CD4-positive, alpha-beta T cell treated with Interleukin-6 for 4 hours (primary cell): ENCODE measurements at regions not wholly inside any gene's neighbourhood (a gene's known extent, or its start where the extent isn't known, plus 50 kb on each side); places are given as distances from the start of the nearest gene placed in this dataset.
"Not testable (repeated sequence)": the region's sequence is repeated elsewhere in the genome, so short reads cannot be mapped to it uniquely, and the experiment has no call there.

Experiments
- DNase-seq: peaks from one replicate; pipeline ENCODE4 v3.0.0-alpha.2; 2020; ENCODE audit warnings: mixed read lengths

DNA sequence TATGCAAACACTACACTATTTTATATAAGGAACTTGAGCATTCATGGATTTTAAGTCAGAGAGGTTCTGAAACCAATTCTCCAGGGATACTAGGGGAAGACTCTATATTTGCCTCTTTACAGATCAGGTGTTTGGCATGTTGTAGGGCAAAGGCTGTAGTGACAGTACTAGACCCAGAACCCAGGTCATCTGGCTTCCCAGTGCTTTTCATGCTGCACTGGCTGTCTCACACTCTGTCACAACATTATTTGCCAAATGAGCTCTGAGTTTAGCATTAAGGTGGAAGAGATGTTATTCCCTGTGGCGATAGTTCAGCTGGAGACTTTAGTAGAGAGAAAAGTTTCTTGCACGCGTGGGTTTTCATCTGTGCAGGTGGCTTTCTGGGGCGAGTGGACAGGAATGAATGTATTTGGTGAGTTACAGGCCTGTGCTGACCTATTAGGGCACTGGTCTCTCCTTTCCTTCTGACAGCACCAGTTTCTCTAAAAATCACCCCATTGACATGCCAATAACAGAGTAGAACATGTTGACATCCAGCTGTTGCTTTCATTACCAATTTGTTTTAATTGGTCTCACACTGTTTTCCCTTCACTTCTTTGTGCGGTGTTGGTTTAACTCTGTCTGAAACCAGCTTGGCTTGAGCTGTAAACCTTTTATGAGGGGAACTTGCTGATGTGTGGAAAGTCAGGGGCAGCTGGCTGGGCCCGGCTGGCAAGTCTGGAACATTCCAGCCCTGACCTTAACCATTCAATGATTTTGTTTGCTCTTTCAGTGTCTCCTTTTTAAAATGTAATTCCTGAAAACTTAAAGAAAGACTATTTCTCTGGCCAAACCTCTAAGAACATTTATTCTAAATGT is 643.0 kb upstream of the FAM98A start:
- DNase-seq = no peak

DNA sequence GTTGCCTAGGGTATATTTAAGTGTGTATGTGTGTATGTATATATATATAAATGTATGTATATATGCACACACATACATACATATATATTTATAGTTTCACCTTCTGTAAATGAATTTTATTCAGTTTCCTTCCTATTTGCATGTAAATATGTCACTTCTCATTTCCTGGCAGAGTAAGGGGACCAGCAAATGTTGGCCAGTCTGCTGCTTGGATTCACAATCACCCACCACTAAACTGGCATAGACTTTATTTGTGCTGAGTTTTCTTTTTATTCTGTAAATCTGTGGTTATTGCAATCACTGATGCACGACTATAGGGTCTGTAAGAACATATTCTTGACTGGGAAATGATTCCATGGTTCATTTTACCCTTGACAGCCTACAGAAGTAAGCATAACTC is 640.4 kb upstream of the FAM98A start:
- no peak for DNase-seq

DNA sequence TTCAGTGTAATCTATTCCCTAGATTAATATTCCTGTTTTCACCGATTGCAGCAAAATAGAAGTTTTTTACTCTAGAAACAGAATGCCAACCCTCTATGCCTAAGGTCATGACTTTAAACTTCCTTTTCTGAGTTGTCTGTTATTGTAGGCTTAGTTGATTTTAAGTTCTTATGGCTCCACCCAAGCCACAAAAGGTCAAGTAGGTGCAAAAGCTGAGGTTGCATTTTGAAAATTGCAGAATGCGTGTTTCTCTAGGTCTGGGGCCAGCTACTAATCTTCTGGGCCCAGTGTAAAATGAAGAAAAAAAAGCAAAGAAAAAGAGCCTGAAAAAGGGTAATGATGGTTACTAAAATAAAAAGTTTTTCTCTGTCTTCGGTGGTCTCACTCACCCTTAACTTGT is 635.7 kb upstream of the FAM98A start:
- DNase-seq = no peak

DNA sequence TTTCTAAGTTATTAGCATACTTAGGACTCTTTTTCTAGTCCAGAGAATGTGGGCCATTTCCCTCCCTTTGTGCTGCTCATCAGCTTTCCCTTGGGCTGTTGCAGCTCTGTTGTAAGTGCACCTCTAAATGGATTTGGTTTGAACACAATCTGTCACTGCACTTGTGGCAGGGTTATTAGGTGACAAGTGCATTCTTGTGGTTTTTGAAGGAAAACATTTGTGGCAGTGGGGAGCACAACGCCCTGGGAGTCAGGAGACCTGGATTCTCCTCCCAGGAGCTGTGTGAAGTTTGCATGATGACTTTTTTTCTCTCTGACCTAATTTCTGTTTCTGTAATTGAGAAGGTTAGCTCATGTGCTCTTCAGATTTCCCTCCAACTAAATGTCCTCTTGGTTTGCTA is 630.9 kb upstream of the FAM98A start:
- DNase-seq = no peak

DNA sequence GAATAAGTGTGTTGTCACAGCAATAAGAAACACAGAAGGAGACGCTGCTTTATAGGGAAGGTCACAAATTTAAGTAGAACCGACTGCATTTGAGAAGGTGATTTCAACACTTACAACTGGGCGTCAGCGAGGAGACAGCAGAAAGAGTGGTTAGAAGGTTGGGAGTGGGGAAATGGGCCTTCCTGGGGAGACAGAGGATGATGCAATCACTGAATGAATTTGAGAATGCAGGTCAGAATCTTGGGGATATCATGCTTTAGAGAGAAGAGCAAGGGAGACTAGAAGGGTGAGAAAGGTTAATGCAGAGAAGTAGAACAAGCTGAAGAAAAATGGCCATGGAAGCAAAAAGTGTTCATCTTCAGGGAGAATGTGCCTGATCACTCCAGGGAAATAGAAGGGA is 616.1 kb upstream of the FAM98A start:
- no peak for DNase-seq

DNA sequence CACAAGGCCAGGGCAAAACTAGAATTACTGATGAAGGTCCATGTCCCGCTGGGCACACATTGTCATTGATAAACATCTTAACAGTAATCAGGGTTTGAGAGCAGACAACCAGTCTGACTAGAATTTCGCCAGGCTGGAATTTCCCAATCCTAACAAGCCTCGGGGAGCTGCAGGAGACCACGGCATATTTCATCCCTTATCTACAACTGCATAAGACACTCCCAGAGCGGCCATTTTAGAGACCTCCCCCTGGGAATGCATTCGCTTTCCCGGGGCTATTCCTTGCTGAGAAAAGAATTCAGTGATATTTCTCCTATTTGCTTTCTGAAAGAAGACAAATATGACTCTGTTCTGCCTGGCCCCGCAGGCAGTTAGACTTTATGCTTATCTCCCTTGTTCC is 611.3 kb upstream of the FAM98A start:
- DNase-seq = not testable (repeated sequence)

DNA sequence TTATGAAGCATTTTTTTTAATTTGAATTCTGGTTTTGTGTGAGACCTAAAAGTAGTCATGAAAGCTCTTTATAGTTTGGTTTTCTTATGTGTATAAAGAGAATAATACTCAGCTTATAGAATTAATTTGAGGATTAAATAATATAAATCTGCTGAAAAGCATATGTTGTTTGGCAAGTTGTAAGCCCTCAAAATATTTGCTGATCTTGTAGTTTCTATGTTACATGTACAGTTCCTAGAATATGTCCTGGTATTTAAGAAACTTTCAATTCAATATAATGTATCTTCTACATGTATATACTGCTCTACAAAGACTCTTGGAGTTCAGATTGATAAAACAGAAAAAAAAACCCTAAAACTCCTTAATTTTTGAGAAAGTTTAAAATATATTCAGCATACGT is 605.5 kb upstream of the FAM98A start:
- DNase-seq = no peak

DNA sequence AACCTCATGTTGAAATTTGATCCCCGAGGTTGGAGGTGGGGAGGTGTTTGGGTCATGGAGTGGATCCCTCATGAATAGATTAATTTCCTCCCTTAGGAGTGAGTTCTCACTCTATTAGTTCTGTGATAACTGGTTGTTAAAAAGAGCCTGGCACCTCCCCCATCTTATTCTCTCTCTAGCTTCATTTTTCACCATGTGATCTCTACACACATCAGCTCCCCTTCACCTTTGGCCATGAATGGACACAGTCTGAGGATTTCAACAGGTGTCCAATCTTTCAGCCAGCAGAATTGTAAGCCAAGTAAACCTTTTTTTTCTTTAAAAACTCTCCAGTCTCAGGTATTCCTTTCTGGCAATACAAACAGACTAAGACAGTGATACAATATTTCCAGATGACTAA is 602.0 kb upstream of the FAM98A start:
- no peak for DNase-seq

DNA sequence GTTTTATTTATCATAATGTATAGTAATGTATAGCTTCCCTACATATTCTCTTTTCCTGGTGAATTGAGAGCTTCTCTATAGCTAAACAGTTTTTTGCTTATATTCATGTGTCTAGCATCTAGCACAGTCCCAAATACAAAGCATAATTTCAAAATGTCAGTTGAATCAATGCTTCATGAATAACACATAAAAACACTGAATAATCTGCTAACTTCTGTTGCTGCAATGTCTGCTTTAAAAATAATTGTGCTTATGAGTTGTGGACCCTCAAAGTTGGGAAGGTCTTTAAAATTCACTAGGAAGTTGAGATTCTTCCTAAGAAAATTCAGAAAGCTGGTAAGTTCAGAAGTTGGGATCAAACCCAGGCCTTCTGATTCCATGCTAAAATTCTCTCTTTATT is 600.9 kb upstream of the FAM98A start:
- DNase-seq = no peak

DNA sequence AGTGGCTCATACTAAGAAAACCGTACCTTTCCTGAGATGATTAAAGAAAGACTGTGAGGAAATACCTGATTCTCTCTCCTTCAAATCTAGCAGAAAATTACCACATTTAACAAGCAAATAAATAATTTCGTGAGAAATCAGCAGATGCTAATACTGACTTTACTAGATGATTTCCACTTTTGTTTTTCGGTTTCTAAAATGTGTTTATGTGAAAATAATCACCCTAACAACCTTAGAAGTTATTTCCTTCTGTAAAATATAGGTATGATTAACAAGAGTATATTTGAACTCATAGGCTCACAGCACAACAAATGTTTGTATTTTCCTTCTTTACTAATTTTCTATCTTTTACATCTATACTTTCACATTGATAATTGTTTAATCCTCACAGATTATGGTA is 594.1 kb upstream of the FAM98A start:
- no peak for DNase-seq

DNA sequence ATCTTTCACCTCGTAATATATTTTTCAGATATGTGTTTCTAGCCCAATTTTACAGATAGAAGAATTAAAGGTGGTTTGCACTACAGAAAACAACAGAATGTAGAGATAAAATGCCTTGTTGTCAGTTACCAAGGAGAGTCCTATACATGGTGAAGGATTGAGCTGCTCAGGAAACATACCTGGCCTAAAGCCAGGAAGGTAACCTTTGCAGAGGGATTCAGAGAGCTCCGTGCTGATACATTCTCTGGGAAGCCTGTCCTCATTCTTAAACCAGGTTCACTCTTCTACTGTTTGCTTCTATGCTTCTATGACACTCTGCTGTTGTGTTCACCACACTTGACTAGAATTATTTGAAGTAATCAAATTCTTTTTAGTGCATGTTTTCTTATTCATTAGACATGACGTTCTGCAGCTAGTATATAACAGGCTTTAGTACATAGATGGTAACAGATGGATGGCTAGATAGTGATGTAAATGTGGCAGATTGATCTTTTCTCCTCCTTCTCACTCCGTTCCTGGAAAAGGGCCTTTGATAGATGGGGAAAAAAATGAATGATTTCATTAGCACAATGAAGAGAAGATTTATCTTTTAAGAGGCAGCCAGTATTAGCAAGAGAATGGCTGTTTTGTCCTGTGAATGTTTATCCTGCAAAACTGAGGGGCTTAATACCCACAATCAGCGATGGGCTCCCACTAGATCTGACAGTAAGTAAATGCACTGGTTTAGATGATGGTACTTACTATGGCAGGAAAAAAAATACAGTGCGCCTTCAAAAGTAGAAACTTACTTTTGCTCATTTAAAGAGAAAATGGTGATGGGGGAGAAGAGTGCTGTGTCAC is 589.6 kb upstream of the FAM98A start:
- DNase-seq = no peak

DNA sequence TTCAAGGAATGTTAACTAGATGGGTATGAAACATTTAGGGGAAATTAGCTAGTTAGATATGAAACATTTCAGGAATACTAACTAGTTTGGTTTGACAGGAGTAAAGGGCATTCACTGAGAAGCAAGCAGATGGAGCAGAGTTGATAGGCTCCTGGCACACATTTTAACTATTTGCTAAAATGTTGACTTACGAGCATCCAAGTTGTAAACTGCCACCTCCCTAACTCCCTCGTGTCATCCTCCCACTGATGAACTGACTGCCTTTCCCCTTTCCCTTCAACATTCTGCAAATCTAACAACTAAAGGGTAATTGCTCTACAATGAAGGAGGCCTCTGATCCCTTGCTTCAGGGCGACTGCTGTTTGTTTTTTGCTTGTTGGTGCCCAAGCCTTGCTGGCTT is 580.4 kb upstream of the FAM98A start:
- no peak for DNase-seq

DNA sequence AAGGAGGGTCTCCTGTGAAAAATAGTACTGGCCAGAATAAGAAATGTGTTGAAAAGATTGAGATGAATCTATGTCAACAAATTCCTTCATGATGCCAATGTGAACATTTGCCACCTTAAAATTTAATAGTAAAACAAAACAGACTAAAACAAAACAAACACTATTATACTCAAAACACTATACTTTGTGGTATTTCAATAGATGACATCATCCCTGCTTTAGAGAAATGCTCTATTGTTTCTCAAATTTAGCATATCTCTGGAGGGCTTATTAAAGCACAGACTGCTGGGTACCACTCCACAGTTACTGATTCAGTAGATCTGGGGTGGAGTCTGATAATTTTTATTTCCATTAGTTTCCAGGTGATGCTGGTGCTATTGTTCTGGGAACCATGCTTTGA is 579.4 kb upstream of the FAM98A start:
- DNase-seq = no peak

DNA sequence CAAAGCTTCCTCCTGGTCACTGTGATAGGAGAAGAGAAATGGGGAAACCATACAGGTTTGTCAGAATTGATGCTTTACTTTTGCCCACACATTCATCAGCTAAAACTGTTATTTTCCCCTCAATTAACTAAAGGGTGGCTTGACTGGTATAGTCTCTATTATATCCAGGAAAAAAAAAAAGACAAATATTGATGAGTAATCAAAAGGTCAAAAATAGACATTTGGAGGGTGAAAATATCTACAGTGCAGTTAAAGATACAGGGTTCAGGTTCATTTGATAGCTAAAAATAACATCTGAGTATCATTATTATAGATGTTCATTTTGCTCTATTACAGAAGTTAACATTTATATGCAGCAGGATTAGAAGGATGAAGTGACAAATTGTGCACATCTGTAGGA is 577.6 kb upstream of the FAM98A start:
- DNase-seq = no peak

DNA sequence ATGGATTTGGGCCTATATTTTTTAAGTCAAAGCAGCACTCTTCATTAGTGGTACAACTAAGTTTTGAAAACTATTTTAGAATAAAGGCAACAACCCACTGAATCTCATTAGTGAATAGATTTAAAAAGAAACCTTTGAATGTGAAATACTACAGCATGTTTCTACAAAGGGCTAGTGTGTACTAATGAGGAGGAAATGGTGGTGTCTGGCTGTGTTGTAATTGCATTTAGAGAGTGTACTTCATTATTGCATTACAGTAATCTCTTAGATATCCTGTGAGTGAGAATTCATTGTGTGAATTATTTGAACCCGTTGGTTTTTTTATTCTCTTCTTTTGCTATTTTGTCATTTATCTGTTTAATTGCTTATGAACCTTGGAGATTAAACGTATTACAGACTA is 575.4 kb upstream of the FAM98A start:
- DNase-seq = no peak

DNA sequence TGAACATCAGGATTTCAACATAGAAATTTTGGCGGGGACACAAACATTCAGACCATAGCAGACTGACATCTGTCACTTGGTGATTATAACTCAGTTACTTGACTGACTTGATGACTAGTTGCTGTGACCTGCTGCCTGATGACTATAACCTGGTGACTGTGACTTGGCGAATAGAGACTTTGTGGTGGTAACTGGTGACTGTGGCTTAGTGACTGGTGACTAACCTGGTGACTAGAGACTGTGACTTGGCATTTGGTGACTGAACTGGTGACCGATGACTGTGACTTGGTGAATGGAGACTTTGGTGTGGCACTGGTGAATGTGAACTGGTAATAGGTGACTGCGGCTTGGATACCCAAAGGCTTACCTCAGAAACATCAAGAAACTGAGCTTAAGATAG is 563.1 kb upstream of the FAM98A start:
- no peak for DNase-seq

DNA sequence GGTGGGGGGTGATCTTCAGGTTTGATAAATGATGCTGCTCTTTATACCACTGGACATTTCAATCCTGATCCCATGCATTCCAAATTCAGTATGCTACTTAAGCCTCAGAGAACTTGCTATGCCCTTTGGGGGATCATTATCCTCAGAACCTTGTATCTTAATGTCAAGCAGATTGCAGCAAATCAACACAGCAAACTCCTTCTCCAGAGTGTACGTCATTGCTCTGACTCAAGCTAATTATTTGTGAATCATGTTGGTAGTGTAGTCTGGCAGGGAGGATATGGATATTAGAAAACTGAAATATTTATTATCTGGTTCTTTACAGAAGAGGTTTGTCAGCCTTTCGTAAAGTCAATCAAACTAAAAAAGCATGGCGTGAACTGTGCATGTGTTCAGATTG is 562.5 kb upstream of the FAM98A start:
- no peak for DNase-seq

DNA sequence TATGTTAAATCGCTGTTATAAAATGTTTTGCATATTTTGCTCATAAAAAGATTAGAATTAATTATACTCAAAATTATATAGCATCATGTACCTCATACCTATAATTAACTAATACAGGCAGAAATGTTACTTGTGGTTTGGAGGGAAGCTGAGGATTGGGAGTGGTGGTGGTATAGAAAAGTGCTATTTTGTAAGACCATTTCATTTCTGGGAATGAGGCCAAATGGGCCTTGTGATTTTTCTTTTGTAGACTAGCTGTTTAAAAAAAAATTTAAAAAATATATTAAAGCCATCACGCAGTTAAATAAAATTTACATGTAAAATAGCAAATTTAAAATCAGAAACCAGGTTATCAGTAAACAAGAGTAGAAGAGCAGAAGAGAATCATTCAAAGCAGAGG is 560.8 kb upstream of the FAM98A start:
- DNase-seq = no peak

DNA sequence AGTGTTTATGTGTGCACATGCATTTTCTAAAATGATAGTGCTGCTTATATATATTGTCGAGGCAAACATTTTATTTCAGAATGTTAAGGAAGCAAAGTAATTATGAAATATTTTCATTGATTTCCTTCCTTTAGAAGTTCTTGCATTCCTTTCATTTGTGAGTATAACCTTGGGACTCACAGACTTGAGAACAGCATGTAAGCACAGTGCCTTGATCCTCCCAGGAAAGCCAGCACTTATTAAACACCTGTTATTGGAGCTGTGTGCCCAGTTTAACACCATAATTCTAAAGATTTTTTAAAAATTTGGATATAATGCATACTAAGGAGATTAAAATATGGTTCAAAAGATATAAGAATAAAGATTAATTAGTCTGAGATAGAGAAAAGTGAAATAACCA is 554.4 kb upstream of the FAM98A start:
- DNase-seq = no peak

DNA sequence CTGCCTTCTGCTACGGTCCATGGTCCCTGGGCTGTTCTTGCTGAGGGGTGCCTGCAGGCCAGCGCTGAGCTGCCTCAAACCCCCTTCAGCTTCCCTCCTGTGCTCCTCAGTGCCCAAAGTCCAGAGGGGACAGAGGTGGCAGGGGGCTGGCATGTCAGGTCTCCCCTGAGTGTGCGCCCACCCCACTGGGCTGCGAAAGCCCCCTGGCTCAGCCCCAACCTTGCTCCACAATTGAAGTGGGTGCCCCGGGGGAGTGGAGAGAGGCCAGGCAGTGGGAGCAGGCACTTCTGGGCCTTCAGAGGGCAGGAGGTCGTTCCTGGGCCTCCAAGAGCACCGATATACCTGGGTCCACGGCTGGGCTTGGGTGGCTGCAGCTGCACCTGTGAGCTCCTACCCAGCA is 548.7 kb upstream of the FAM98A start:
- DNase-seq = no peak

DNA sequence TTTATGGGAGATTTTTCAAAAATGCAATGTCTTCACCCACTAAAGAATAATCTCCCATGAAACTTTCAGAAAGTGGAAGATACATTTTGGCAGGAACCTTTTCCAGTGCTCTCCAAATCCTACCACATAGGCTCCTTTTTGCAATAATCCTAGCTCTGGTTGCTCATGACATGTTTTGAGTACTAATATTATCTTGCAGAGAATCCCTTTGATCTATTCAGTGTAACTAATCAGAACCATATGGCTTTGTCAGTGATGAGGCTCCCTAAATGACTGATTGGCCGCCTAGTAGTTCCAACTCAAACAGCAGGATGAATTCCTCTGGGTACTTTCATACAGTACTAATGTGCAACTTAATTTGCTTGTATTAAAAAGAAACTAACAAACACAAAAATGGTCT is 544.0 kb upstream of the FAM98A start:
- DNase-seq = no peak

DNA sequence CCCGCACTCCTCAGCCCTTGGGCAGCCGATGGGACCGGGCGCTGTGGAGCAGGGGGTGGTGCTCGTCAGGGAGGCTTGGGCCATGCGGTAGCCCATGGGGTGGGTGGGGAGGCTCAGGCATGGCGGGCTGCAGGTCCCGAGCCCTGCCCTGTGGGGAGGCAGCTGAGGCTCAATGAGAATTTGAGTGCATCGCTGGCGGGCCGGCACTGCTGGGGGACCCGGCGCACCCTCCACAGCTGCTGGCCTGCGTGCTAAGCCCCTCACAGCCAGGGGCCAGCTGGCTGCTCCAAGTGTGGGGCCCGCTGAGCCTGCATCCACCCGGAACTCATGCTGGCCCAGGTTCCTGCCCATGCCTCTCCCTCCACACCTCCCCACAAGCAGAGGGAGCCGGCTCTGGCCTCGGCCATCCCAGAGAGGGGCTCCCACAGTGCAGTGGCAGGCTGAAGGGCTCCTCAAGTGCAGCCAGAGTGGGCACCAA is 543.5 kb upstream of the FAM98A start:
- not testable (repeated sequence) for DNase-seq

DNA sequence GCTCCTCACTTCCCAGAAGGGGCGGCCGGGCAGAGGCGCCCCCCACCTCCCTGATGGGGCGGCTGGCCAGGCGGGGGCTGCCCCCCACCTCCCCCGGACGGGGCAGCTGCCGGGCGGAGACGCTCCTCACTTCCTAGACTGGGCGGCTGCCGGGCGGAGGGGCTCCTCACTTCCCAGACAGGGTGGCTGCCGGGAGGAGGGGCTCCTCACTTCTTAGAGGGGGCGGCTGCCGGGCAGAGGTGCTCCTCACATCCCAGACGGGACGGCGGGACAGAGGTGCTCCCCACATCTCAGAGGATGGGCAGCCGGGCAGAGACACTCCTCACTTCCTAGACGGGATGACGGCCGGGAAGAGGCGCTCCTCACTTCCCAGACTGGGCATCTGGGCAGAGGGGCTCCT is 534.0 kb upstream of the FAM98A start:
- DNase-seq = not testable (repeated sequence)

DNA sequence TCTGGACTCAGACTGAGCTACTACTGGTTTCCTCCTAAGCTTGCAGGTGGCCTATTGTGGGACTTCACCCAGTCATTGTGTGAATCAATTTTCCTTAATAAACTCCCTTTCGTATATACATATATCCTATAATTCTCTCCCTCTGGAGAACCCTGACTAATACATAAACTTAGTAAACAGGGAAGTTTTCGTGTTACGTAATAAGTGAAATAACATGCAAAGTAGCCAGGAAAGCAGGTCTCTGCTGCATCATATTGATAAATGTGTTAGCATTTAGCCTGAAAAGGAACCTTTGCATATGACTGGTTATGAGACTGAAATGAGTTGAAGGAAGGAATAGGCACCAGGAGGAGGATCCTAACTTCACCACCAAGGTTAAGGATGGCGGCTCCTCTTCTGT is 527.2 kb upstream of the FAM98A start:
- no peak for DNase-seq
